ENCODE measurements at regions not wholly inside any gene's neighbourhood (a gene's known extent, or its start where the extent isn't known, plus 50 kb on each side); places are given as distances from the start of the nearest gene placed in this dataset.

- Mint-ChIP-seq H3K4me3 (no peak overlapping the region), H3K9me3 (no peaks in the 10 kb centered on the region), H3K36me3 (no peaks in the 10 kb centered on the region), H3K27me3 (ENCODE audit: insufficient read depth, low read depth) (no peaks in the 10 kb centered on the region), H3K4me1 (no peaks in the 10 kb centered on the region), H3K27ac (no peak overlapping the region)
- Histone ChIP-seq H3K9me3 (ENCODE audit: low read depth) (no peaks in the 10 kb centered on the region), H4K20me1 (ENCODE audit: low read depth) (no peaks in the 10 kb centered on the region), H3K36me3 (no peaks in the 10 kb centered on the region), H3K4me2 (no peak overlapping the region), H3K79me2 (ENCODE audit: low read depth) (no peaks in the 10 kb centered on the region), H3K27me3 (no peaks in the 10 kb centered on the region), H3K4me3 (no peak overlapping the region), H3K9ac (no peak overlapping the region), H3F3A (ENCODE audit: low read depth) (no peaks in the 10 kb centered on the region), H3K27ac (no peak overlapping the region), H2AFZ (replicated peaks) (no peak overlapping the region), H3K4me1 (no peaks in the 10 kb centered on the region)
- no peak for DNase-seq (ENCODE audit: low spot score)
- no peak for TF ChIP-seq EZH2 (IDR thresholded peaks at IDR 0.05)
- TF ChIP-seq EZH2phosphoT487 (IDR thresholded peaks at IDR 0.05) = no peak
- TF ChIP-seq, protein P1, sequence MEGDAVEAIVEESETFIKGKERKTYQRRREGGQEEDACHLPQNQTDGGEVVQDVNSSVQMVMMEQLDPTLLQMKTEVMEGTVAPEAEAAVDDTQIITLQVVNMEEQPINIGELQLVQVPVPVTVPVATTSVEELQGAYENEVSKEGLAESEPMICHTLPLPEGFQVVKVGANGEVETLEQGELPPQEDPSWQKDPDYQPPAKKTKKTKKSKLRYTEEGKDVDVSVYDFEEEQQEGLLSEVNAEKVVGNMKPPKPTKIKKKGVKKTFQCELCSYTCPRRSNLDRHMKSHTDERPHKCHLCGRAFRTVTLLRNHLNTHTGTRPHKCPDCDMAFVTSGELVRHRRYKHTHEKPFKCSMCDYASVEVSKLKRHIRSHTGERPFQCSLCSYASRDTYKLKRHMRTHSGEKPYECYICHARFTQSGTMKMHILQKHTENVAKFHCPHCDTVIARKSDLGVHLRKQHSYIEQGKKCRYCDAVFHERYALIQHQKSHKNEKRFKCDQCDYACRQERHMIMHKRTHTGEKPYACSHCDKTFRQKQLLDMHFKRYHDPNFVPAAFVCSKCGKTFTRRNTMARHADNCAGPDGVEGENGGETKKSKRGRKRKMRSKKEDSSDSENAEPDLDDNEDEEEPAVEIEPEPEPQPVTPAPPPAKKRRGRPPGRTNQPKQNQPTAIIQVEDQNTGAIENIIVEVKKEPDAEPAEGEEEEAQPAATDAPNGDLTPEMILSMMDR (IDR thresholded peaks at IDR 0.05) = no peak
Measured at GRCh38 chr2:185161701-185162100, 563.4 kb downstream of the ZNF804A start.

GRCh38 chr2:185174353-185174752 lies 564.3 kb upstream of the FSIP2 start:
- Mint-ChIP-seq H3K4me1 (no peaks in the 10 kb centered on the region), H3K27me3 (ENCODE audit: insufficient read depth, low read depth) (no peaks in the 10 kb centered on the region), H3K27ac (no peak overlapping the region), H3K4me3 (no peak overlapping the region), H3K36me3 (no peaks in the 10 kb centered on the region), H3K9me3 (no peaks in the 10 kb centered on the region)
- no peaks in the 10 kb centered on the region for H3K79me2 ChIP-seq (ENCODE audit: low read depth)
- no peak for TF ChIP-seq EZH2phosphoT487 (IDR thresholded peaks at IDR 0.05)
- TF ChIP-seq, protein P1 (IDR thresholded peaks at IDR 0.05) = no peak
- no peak for TF ChIP-seq EZH2 (IDR thresholded peaks at IDR 0.05)
- no peaks in the 10 kb centered on the region for H3K27me3 ChIP-seq
- DNase-seq (ENCODE audit: low spot score) = no peak
- no peak overlapping the region for H3K9ac ChIP-seq
- no peaks in the 10 kb centered on the region for H3K36me3 ChIP-seq
- no peak overlapping the region for H3K27ac ChIP-seq
- no peaks in the 10 kb centered on the region for H3F3A ChIP-seq (ENCODE audit: low read depth)
- H3K9me3 ChIP-seq (ENCODE audit: low read depth) = no peaks in the 10 kb centered on the region
- no peaks in the 10 kb centered on the region for H3K4me1 ChIP-seq
- no peaks in the 10 kb centered on the region for H4K20me1 ChIP-seq (ENCODE audit: low read depth)
- no peak overlapping the region for H3K4me3 ChIP-seq
- H2AFZ ChIP-seq (replicated peaks) = no peak overlapping the region
- H3K4me2 ChIP-seq = no peak overlapping the region

GRCh38 chr2:185179743-185180142 lies 558.9 kb upstream of the FSIP2 start:
- no peak for DNase-seq (ENCODE audit: low spot score)
- no peaks in the 10 kb centered on the region for H3K79me2 ChIP-seq (ENCODE audit: low read depth)
- H3K4me2 ChIP-seq = no peak overlapping the region
- H3K36me3 ChIP-seq = no peaks in the 10 kb centered on the region
- no peaks in the 10 kb centered on the region for H3F3A ChIP-seq (ENCODE audit: low read depth)
- no peaks in the 10 kb centered on the region for H3K27me3 ChIP-seq
- H3K36me3 Mint-ChIP-seq = no peaks in the 10 kb centered on the region
- H3K4me1 ChIP-seq = no peaks in the 10 kb centered on the region
- no peak overlapping the region for H3K9ac ChIP-seq
- no peaks in the 10 kb centered on the region for H3K4me1 Mint-ChIP-seq
- no peak overlapping the region for H2AFZ ChIP-seq (replicated peaks)
- H3K4me3 Mint-ChIP-seq = no peak overlapping the region
- H4K20me1 ChIP-seq (ENCODE audit: low read depth) = no peaks in the 10 kb centered on the region
- no peak overlapping the region for H3K27ac Mint-ChIP-seq
- H3K27me3 Mint-ChIP-seq (ENCODE audit: insufficient read depth, low read depth) = no peaks in the 10 kb centered on the region
- no peaks in the 10 kb centered on the region for H3K9me3 Mint-ChIP-seq
- no peaks in the 10 kb centered on the region for H3K9me3 ChIP-seq (ENCODE audit: low read depth)
- no peak for TF ChIP-seq EZH2phosphoT487 (IDR thresholded peaks at IDR 0.05)
- H3K4me3 ChIP-seq = no peak overlapping the region
- no peak overlapping the region for H3K27ac ChIP-seq

DNA sequence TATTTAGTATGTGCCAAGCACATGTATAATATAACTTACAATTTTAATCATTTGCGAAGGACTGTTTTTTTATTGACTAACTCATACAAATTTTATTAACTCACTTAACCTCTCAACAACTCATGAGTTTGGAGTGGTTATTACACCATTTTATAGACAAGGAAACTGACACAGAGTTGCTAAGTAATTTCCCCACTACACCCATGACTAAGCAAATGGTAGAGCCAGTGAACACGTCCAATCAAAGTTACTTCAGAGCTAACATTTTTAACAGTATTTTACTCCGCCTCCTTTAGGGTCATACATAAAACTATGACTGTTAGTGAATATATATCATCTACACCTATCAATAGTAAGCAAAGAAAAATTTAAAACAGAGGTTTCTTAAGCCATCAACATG lies 556.7 kb upstream of the FSIP2 start:
- Histone ChIP-seq H3F3A (ENCODE audit: low read depth) (no peaks in the 10 kb centered on the region), H3K79me2 (ENCODE audit: low read depth) (no peaks in the 10 kb centered on the region), H3K27ac (no peak overlapping the region), H4K20me1 (ENCODE audit: low read depth) (no peaks in the 10 kb centered on the region), H3K4me2 (no peak overlapping the region), H3K9me3 (ENCODE audit: low read depth) (no peaks in the 10 kb centered on the region), H3K36me3 (no peaks in the 10 kb centered on the region), H3K27me3 (no peaks in the 10 kb centered on the region), H3K4me3 (no peak overlapping the region), H2AFZ (replicated peaks) (no peak overlapping the region), H3K9ac (no peak overlapping the region), H3K4me1 (no peaks in the 10 kb centered on the region)
- DNase-seq (ENCODE audit: low spot score) = no peak
- Mint-ChIP-seq H3K4me3 (no peak overlapping the region), H3K4me1 (no peaks in the 10 kb centered on the region), H3K36me3 (no peaks in the 10 kb centered on the region), H3K27ac (no peak overlapping the region), H3K9me3 (no peaks in the 10 kb centered on the region), H3K27me3 (ENCODE audit: insufficient read depth, low read depth) (no peaks in the 10 kb centered on the region)
- TF ChIP-seq EZH2phosphoT487 (IDR thresholded peaks at IDR 0.05) (no peak), EZH2 (IDR thresholded peaks at IDR 0.05) (no peak)
- TF ChIP-seq, protein P1 (IDR thresholded peaks at IDR 0.05) = no peak
